ENCODE measurements at regions not wholly inside any gene's neighbourhood (a gene's known extent, or its start where the extent isn't known, plus 50 kb on each side); places are given as distances from the start of the nearest gene placed in this dataset.
"Not testable (repeated sequence)": the region's sequence is repeated elsewhere in the genome, so short reads cannot be mapped to it uniquely, and the experiment has no call there.

DNA sequence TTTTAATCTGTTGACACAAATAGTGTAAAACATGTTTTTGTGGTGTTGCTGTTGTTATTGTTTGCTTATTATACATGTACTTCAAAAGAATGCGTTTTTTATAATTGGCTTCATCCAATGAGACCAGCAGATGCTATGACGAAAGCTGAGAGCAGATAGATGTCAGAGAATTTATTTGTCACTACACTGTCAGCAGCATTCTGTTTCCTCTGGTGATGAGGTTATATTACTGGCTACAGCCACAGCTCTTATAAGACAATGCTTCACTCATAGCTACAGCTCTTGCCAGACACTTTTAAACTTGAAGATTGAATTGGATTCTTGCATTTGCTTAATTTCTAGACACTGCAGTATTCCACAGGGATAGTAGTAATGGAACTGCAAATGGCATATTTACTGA is 860.5 kb downstream of the TBC1D32 start:
- DNase-seq = no peak

DNA sequence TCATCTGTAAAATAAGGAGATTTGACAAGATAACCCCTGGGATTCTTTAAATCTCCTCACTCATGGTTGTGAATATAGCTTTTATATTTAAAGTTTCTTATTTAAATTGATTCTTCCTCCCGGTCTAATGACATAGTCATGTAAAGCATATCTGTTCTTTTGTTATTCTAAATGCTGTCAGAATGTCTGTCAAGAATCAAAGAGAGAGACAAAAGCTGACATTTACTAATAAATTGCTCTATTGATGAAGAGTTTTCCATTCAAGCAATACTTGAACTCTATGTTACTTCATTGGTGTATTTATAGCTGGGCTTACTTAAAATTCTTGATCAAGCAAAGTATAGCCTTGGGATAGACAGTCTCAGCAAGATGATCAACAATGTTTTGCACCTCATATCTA is 865.8 kb downstream of the TBC1D32 start:
- DNase-seq = no peak

DNA sequence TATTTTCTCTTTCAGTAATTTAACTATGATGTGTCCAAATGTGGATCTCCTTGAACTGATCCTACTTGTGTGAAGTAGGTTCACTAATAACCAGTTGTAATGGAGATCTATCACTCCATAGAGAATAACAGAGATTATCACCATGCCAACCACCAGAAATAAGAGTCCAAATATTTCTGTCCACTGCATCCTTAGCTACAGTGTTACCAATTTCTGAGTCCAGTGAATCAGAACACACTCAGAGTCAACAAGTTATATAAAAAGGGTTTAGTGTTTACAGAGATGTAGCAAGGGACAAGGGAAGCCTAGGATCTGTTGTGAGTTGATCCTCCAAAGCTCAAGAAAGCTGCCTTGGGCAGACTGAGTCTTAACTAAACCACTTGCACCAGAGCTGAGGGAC is 882.8 kb downstream of the TBC1D32 start:
- no peak for DNase-seq

DNA sequence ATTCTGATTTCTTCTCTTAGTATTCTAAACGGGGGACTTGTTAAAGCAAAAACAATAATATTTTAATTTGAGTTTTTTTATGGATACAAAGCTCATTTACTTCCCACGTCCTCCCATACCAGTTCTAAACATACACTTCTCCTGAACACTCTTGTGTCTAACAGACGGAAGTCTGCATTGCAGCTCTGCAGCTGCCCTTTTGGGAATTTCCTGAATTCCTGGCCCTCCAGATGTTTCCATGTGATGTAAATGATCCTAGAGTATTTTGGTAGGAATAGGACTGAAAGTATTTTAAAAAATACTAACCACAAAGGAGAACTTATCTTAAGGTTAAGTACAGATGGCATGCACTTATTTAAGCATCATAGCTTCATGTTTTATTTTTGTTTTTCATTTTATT is 886.7 kb downstream of the TBC1D32 start:
- no peak for DNase-seq

DNA sequence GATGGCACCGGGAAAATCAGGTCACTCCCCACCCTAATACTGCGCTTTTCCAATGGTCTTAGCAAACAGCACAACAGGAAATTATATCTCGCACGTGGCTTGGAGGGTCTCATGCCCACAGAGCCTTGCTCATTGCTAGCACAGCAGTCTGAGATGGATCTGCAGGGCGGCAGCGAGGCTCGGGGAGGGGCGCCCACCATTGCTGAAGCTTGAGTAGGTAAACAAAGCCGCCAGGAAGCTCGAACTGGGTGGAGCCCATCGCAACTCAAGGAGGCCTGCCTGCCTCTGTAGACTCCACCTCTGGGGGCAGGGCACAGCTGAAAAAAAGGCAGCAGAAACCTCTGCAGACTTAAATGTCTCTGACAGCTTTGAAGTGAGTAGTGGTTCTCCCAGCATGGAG is 901.4 kb downstream of the TBC1D32 start:
- not testable (repeated sequence) for DNase-seq

DNA sequence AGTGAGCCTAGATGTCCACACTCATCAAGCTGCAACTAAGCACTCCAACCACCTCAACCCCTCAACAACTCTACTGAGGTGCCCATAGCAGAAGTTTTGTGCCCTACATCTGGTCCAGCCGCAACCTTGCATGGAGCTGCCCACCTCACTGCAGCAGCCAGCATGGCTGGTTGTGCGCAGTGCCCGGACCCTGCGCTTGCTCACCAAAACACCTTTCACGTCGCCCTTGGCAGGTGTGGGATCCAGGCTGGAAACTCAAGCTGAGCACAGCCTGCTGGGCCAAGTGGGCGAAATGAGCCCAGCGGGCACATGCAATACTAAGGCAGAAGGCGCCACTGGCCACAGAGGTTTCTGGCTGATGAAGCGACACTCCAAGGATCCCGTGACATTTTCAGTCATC is 902.4 kb downstream of the TBC1D32 start:
- no peak for DNase-seq

DNA sequence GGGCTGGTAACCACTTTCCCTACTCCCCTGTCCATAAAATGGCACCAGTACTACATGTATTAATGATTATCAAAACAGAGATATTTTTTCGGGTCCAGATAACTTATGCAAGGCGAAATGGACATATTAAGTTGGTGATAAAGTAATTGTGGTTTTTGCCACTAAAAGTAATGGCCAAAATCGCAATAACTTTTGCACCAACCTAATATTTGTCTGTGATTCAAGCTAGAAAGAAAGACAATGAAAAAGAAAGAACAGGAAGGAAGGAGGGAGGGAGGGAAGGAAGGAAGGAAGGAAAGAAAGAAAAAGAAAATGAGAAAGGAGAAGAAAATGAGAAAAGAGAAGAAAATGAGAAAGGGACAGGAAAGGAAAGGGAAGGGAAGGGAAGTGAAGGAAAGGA is 922.9 kb downstream of the TBC1D32 start:
- no peak for DNase-seq

DNA sequence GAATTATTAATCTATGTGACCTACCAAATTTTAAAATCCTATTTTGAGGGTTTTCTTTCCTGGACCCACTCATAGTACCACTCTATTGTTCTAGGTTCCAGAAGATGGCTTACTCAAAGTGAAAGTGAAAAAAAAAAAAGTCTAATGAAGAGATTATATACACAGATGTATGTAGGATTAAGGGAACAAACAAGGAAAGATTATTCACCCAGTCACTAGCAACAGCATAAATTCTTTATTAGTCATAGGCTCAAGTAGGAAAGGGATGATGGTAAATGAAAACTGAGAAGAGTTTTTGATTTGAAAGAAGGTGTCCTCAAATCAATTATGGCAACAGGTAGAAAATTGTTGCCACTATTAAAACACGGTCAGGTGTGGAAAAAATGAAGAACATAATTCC is 923.7 kb downstream of the TBC1D32 start:
- DNase-seq = no peak

DNA sequence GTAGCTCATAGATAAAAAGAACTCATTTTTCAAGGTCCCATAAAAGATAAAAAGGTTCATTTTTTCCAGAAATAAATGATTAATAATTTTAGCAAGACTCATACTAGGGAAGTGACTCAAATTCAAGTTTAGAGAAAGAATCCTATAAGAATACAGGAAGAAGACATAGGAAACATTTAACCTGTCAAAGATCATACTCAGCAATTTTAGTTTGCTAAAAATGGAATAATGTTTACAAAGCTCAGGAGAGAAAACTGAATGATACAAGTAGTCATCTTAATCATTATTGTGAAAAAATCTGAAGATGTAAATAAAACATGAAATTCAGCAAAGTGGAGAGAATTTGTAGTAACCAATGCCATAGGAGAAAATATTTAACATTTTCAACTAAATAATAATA is 926.6 kb downstream of the TBC1D32 start:
- DNase-seq = no peak

DNA sequence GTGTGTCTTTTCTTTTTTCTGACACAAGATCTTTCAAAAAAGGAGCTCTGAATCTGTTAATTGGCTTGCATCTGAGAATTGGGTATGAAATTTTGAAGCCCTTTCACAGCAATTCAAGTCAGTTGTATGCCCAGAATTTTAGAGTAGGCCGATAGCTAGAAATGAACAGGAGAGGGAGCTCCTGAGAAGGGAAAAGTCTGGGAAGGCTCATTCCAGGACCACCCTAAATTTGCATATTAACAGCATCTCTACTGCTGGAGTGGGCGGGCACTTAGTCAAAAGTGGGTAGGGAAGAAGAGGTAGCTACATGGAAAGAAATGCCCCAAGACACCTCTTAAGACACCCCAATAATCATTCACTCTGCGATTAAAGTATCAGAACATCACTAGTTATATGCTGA is 928.3 kb downstream of the TBC1D32 start:
- peak; percentile 1 for DNase-seq

DNA sequence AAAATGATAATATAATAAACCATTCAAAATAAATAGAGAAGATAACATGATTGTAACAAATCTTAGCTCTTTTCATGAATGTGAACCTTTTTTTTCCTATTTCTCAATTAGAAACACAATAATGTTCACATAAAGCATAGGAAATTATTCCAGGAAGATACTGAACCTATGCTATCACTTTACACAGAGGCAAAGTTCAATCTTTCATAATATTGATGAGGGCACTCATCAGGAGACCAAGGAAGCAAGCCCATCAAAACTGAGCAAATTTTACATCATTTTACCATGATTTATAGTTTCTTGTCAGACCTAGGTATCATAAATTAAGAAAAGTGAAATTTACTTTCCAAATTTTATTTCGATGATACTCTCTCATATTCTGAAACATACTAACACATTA is 938.5 kb downstream of the TBC1D32 start:
- DNase-seq = no peak

DNA sequence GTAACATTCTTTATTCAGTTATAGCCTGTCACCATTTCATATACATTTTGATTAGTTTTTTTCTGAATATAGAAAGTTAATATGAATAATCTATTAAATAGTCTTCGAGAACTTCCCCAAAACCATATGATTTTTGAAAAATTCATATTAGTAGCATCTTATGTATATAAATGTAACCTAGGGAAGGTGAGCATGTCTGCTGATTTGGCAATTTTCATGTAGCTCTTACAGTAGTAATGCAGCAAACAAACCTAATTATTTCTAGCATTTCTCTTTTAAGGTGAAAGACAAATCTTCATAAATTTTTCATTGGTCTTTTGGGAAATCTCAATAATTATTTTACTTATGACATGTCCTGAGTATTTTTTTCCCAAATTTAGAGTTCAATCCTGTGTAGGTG is 939.0 kb downstream of the TBC1D32 start:
- DNase-seq = no peak

DNA sequence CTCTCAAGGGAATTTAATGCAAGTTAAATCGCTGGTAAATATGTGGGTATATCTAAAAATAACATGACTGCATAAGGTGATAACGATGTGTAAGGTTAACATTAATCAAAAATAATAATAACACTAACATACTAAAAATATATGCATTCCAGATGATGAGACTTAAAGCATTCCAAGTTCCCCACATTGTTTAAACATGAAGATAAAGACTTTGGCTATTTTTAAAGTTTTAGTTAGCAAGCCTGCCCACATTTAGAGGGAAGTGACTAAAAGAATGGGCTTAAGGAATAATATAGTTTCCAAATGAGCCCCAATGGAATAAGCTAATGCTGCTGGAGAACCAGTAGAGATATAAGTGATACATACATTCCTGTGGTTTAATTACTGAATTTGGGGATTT is 941.3 kb downstream of the TBC1D32 start:
- DNase-seq = no peak

DNA sequence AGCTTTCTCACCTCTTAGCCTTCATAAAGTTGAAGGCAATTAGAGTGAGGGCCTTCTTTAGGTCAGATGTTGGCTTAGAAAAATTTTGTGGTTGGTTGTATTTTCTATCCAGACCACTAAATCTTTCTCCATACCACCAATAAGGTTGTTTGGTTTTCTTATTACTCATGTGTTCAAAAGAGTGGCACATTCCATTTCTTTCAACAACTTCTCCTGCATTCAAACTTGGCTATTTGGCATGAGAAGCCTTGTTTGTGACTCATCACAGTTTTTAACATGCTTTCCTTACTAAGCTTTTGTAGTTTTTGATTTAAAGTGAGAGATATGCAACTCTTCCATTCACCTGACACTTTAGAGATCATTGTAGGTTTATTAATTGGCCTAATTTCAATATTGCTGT is 949.6 kb downstream of the TBC1D32 start:
- no peak for DNase-seq

DNA sequence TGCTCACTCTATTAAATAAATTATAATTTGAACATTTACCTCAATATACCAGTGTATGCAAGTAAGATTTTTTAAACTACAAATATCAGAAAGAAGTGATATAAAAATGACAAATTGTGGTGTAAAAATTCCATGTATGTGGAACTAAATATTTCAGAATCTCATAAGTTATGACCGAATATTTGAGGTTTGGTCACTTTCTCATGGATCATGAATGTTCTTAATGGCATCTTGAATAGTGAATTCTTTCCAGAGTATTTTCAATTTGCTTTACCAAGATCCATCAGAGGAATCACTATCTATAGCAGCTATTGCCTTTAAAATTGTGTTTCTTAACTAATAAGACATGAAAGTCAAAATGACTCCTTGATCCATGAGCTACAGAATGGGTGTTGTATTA is 950.6 kb downstream of the TBC1D32 start:
- DNase-seq = no peak

DNA sequence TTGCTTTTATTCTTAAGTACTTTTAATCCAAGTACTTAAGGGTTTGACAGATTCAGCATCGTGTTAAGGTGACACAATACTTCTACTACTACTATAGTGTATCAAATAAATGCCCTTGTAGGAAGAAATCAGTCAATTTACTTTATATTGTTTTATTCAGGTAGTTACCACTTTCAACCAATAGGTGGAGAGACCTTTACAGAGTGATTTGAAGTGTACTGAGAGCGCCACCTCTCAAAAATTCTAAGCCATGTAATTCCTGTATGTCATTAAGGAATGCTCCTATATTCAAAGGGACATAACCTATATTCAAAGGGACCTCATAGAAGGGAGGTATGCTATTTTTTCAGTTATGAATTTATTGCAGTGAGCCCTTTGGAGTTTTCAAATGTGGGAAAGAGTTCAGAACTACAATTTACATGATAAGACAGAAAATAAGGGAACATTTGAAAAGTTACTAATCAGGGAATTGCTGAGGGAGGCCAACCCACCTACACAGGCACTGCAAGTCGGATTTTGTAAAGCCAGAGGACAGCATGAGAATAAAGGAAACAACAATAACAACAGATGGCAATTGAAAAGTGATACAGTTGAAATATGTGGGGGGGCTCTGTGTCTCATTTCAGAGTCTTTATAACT is 955.6 kb downstream of the TBC1D32 start:
- peak; percentile 4 for DNase-seq

DNA sequence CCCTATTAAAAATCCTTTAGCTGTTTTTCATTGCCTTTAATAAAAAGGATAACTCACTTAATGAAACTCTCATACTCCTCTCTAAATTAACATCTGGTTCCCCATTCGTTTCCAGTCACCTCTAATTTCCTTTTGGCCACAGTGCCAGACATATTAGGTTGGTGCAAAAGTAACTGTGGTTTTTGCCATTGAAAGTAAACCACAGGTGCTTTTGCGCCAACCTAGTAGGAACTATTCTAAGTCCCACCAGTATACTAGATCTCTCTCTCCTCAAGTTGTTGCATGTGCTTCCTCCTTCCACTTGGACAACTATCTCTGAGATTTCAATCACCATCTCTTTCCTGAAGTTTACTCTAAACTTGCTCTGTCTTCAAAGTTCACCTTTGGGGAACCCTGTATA is 961.1 kb downstream of the TBC1D32 start:
- DNase-seq = no peak

DNA sequence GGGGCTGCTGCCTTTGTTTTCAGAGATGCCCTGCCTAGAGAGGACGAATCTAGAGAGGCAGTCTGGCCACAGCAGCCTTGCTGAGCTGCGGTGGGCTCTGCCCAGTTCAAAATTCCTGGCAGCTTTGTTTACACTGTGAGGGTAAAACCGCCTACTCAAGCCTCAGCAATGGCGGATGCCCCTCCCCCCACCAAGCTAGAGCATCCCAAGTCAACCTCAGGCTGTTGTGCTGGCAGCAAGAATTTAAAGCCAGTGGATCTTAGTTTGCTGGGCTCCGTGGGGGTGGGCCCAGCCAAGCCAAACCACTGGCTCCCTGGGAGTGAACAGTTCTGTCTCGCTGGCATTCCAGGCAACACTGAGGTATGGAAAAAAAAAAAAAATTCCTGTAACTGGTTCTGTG is 970.9 kb downstream of the TBC1D32 start:
- DNase-seq = no peak

DNA sequence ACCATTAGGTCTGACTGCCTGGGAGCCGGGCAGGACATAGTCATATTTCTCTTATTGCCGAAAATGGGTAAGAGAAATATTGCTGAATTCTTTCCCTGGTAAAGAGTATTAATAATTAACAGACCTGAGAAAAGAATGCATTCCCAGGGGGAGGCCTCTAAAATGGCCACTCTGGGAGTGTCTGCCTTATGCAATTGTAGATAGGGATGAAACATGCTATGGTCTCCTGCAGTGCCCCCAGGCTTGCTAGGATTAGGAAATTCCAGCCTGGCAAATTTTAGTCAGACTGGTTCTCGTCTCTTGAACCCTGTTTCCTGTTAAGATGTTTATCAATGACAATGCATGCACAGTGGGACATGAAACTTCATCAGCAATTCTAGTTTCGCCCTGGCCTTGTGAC is 975.7 kb downstream of the TBC1D32 start:
- not testable (repeated sequence) for DNase-seq

DNA sequence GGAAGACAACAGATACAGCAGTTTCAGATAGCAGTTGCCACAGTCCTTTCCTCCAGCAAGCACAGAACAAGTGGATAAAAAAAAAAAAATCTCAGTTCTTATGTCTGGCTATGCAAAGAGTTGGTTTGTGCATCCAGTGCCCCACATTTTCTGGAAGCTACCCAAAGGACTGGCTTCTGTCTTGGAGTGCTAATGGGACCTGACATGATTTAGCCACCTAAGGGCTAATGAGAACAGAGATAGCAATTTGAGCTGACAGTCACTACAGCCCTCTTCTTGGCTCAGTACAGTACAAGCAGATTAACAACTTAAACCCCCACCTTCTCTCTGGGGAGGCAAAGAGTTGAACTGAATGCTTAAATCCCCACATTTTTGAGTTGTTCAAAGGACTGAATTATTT is 976.8 kb downstream of the TBC1D32 start:
- no peak for DNase-seq

DNA sequence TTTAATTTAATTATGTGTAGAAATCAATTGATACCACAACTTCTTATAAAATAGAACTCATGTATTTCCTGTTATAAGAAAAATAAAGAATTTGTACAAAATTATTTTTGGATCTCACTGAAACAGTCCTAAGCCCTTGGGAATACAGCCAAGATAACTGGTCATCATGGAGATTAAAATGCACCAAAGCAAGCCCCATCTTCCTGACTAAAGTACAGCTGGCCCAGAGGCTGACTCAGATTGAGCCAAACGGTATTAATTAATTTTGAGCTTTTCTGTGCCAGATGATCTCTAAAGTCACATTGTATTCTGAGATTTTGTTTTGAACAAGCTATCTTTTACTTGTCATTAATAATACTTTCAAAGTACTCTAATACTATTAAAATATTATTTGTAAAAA is 978.5 kb downstream of the TBC1D32 start:
- DNase-seq = no peak

DNA sequence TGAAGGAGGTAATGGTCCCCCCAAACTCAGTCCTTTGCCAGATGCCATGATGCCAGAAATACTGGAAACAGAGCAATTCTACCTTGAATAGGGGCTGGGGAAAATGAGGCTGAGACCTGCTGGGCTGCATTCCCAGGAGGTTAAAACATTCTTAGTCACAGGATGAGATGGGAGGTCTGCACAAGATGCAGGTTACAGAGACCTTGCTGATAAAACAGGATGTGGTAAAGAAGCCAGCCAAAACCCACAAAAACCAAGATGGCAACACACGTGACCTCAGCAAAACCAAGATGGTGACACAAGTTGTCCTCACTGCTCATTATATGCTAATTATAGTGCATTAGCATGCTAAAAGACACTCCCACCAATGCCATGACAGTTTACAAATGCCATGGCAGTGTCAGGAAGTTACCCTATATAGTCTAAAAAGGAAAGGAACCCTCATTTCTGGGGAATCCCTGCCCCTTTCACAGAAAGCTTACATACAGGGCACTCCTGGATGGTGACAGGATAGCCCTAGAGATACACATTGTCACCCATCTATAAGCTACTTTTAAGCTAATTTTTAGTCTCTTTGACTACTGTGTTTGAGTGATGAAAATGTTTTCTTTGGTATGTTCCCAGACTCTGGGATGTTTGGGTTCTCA is 979.7 kb downstream of the TBC1D32 start:
- no peak for DNase-seq

DNA sequence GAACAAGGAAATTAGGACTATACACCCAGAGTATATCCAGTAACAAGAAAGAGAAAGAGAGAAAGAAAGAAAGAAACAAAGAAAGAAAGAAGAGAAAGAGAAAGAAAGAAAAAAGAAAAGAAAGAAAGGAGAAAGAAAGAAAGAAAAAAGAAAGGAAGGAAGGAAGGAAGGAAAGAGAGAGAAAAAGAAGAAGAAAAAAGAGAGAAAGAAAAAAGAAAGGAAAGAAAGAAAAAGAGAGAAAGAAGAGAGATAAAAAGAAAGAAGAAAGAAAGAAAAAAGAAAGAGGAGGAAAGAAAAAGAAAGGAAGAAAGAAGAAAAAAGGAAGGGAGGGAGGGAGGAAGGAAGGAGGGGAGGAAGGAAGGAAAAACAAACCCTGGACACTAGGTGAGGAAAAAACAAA is 981.8 kb downstream of the TBC1D32 start:
- no peak for DNase-seq

DNA sequence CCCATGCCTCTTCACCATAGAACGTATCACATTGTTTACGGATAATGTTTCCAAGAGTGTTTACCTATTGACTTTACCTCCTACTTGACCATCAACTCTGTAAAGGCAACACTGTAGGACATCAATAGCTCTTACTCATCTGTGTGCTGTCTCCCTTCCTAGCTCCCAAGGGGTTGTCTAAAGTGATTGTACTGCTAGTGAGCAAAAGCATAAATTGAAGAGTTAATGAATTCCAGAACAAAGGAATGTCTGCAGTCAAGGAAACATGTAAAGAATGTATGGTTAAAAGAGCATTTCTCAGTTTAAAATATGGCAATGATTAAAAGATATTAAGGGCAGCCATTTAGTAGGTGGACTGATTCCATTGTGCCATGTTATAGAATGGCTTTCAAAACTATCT is 985.4 kb downstream of the TBC1D32 start:
- no peak for DNase-seq

DNA sequence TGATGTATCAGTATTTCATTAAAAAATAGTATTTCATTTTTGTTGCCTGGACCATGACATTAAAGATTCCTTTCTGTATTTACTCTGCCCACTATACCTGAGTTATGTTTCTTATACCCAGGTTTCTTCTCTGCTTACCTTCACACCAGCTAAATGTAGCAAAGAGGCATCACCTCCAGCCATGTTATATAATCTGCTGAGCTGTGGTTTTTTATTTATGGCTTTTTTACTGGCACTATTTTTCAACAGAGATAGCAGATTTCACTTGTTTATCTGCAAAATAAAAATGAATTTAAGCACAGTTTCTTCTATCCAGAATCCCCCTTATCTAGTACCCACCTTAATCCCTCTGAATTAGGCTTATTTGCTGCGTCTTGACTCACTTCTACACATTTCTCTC is 979.0 kb upstream of the MAN1A1 start:
- no peak for DNase-seq

All from NCI-H146 (cell line).